Coronary artery (tissue), 2 donors: ENCODE measurements at regions not wholly inside any gene's neighbourhood (a gene's known extent, or its start where the extent isn't known, plus 50 kb on each side); places are given as distances from the start of the nearest gene placed in this dataset.
"Not testable (repeated sequence)": the region's sequence is repeated elsewhere in the genome, so short reads cannot be mapped to it uniquely, and the experiment has no call there.

Source experiments
- DNase-seq: peaks from one replicate; pipeline ENCODE4 v3.0.0-alpha.2; 2017; ENCODE audit warnings: low spot score
- H3K27ac ChIP-seq, 2 donors: fragments of 200-600 bp; sonication (generic); one replicate each; pipeline ENCODE4 v1.5.1; 2016 to 2019
- H3K4me3 ChIP-seq: fragments of 200-600 bp; sonication (generic); 2 replicates; pipeline ENCODE4 v1.5.1; 2016; ENCODE audit warnings: mild to moderate bottlenecking, moderate library complexity
- TF ChIP-seq, protein P1 (sequence below): fragments of 200-600 bp; sonication (generic); IDR thresholded peaks from one replicate; pipeline ENCODE4 v1.5.1; 2019; ENCODE audit warnings: antibody characterized with exemption

DNA sequence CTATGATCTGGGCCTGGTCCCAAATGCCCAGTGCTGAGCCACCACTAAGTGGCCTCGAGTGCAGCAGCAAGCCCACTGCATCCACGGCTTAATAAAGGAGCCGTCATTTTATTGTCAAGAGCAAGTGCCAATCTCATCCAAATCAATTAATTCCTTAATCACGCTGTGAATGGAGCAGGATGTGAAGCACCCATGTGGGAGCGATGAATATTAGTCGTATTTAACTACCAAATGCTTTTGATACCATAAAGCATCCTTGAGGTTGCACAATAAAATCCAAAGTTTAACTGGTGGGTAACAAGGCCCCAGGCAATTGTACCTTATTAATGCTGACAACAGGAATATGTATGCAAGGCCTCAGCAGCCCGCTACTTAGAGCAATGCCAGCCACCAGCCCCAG, 226.0 kb upstream of the C16orf82 start:
- no peak overlapping the region for H3K4me3 ChIP-seq
- TF ChIP-seq, protein P1, sequence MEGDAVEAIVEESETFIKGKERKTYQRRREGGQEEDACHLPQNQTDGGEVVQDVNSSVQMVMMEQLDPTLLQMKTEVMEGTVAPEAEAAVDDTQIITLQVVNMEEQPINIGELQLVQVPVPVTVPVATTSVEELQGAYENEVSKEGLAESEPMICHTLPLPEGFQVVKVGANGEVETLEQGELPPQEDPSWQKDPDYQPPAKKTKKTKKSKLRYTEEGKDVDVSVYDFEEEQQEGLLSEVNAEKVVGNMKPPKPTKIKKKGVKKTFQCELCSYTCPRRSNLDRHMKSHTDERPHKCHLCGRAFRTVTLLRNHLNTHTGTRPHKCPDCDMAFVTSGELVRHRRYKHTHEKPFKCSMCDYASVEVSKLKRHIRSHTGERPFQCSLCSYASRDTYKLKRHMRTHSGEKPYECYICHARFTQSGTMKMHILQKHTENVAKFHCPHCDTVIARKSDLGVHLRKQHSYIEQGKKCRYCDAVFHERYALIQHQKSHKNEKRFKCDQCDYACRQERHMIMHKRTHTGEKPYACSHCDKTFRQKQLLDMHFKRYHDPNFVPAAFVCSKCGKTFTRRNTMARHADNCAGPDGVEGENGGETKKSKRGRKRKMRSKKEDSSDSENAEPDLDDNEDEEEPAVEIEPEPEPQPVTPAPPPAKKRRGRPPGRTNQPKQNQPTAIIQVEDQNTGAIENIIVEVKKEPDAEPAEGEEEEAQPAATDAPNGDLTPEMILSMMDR: no peak
- no peak overlapping the region for H3K27ac ChIP-seq
- DNase-seq: peak; percentile 29

DNA sequence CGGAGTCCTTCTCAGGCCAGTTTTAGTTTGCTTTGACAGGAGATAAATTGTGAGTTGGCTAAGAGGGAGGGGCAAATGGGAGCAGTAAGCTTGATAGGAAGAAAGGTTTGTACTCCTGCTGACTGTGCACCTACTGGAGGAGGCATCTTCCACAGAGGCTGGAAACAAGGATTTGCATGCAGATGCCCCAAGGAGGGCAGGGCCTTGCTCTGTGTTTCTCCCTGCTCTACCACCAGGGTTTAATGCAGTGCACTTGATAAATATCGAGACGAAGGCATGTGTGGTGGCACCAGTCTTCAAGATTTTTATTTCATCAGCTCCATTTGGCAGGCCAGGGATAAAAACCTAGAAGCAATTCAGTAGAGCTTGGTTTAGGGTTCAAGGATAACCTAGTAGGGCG, 210.5 kb upstream of the C16orf82 start:
- no peak overlapping the region for H3K4me3 ChIP-seq
- TF ChIP-seq, protein P1: no peak
- DNase-seq: peak; percentile 33
- no peak overlapping the region for H3K27ac ChIP-seq

DNA sequence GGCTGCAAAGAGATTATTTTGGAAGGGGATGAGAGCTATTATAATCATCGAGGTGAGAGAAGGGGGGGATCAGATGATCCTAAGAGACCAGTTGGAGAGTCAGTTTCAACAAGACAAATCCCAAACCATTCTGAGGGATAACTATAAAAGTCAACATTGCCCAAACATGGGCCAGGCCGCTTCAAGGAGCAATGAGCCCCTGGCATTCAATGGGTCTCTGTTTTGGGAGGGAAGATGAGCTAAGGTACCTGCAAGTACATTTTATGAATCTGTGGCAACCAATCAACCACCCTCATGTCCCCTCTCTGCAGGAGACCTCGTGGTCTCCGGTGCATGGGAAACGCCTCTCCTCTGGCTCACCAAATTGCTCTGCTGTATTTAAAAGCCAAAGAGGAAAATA, 209.9 kb upstream of the C16orf82 start:
- Histone ChIP-seq H3K4me3 (no peak overlapping the region), H3K27ac (no peak overlapping the region)
- TF ChIP-seq, protein P1: no peak
- DNase-seq: peak; percentile 7

DNA sequence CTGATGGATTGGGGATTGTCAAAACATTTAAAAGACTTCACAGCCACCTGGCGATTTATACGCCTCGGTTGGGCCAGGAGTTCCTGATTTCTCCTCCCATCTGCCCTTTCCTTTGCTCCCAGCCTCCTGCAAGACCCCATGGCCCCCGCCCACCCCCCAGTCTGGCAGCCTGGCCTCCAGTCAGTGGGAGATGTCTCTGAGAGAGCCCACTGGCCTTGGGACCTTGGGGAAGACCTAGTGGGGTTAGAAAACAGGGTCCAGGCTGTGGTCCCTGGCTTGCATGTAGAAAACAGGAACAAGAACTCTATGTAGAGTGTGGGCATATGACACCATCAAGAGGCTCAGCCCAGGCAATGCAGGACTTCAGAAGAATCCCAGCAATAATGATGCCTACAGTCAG, 209.4 kb upstream of the C16orf82 start:
- DNase-seq: peak; percentile 56
- TF ChIP-seq, protein P1: no peak
- no peak overlapping the region for H3K4me3 ChIP-seq
- H3K27ac ChIP-seq: no peak overlapping the region

DNA sequence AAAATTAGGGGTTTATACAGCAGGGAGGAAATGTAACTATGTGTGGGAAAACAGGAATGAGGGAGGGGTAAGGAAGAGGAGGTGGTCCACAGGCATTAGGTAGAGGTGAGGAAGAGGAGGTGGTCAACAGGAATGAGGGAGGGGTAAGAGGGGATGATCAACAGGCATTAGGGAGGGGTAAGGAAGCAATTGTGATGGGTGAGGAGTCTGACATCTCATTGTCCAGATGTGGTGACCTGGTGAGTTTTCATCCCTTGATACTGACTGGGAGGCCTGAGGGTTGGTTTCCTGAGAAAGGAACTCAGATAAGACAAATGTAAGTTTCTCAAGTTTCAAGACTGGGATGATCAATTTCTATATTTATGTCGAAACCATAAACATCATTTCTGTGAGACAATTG, 206.2 kb upstream of the C16orf82 start:
- no peak overlapping the region for H3K4me3 ChIP-seq
- TF ChIP-seq, protein P1: no peak
- H3K27ac ChIP-seq: no peak overlapping the region
- DNase-seq: no peak

DNA sequence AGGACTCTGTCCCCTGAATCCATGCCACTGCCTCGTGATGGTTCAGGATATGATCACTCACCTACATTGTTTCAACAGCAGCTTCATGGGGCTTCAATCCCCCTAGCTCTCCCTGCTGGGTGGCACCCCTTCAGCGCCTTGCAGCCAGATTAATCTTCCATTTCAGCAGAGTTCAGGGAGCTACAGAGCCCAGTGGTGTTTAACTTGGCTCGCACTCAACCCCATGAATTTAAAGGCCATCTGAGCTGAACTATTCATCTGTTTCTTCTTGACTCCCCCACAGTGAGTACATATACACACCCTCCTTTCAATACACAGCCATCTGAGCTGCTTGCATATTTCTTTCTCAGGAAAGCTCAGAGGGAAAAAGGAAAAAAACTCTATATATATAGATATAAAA, 202.8 kb upstream of the C16orf82 start:
- Histone ChIP-seq H3K4me3 (no peak overlapping the region), H3K27ac (no peak overlapping the region)
- DNase-seq: no peak
- TF ChIP-seq, protein P1: no peak

DNA sequence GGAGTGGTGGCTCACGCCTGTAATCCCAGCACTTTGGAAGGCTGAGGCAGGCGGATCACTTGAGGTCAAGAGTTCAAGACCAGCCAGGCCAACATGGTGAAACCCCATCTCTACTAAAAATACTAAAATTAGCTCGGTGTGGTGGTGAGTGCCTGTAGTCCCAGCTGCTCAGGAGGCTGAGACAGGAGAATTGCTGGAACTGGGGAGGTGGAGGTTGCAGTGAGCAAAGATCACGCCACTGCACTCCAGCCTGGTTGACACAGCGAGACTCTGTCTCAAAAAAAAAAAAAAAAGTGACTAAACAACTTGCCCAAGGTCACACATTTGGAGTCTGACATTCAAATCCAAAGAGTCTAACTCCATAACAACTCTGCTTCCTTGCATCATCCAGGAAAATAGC, 192.4 kb upstream of the C16orf82 start:
- DNase-seq, H3K4me3 ChIP-seq, H3K27ac ChIP-seq: not testable (repeated sequence)

DNA sequence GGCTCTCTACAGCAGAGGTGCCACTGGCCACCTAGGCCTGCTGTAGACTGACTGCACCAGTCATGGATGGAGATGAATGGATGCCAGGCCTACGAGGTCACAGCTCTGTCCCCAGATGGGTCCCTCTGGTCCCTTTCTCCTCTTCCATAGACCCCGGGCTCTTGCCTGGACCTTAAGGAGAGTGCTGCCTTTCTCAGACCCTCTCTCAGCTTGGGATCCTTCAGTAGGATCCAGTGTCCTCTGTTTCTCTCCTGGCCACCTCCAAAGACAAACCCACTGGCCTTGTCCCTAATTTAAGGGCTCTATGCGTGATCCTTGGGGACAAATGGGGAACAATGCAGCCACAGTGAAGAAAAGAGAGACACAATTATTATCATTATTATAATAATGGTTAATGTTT, 189.3 kb upstream of the C16orf82 start:
- Histone ChIP-seq H3K4me3 (no peak overlapping the region), H3K27ac (no peak overlapping the region)
- TF ChIP-seq, protein P1: no peak
- DNase-seq: no peak
